OCI-LY7 (cell line): ENCODE measurements at regions not wholly inside any gene's neighbourhood (a gene's known extent, or its start where the extent isn't known, plus 50 kb on each side); places are given as distances from the start of the nearest gene placed in this dataset.
"Not testable (repeated sequence)": the region's sequence is repeated elsewhere in the genome, so short reads cannot be mapped to it uniquely, and the experiment has no call there.

Experiments used
- BruUV-seq: library from RNA; stranded (reverse); fragments of 400-500 nt; replicated peaks from 2 replicates; lab custom pipeline; 2021; lab: Mats Ljungman, UMichigan
- CTCF ChIA-PET: fragments of 300-600 bp; sonication (Branson Sonifier 250); formaldehyde crosslinking; loops from one replicate; lab custom pipeline; 2022; ENCODE audit warnings: antibody characterized with exemption; ENCODE audit not compliant: unreplicated experiment; lab: Charles Lee
- POLR2A ChIA-PET: fragments of 300-600 bp; sonication (Branson Sonifier 250); formaldehyde crosslinking; loops from one replicate; lab custom pipeline; 2022; ENCODE audit warnings: antibody characterized with exemption; lab: Charles Lee
- DNase-seq: peaks from one replicate; pipeline ENCODE4 v3.0.0-alpha.2; 2015; ENCODE audit warnings: low spot score
- H2AFZ ChIP-seq: fragments of 200-600 bp; sonication (generic), shearing (Covaris generic); 2 replicates; pipeline ENCODE4 v1.6.1; 2014; ENCODE audit warnings: mild to moderate bottlenecking, antibody characterized with exemption, low read length, moderate library complexity
- H3K27ac ChIP-seq: fragments of 200-600 bp; sonication (generic); 2 replicates; pipeline ENCODE4 v1.5.1; 2014; ENCODE audit warnings: mixed run types, low read depth, mild to moderate bottlenecking, moderate library complexity, low read length, inconsistent platforms; ENCODE audit not compliant: poor library complexity, severe bottlenecking
- H3K36me3 ChIP-seq: fragments of 200-600 bp; sonication (generic); 2 replicates; pipeline ENCODE4 v1.6.1; 2014; ENCODE audit warnings: mild to moderate bottlenecking, antibody characterized with exemption, low read length, moderate library complexity, mixed read lengths; ENCODE audit not compliant: insufficient read depth
- H3K4me1 ChIP-seq: fragments of 200-600 bp; sonication (generic); 2 replicates; pipeline ENCODE4 v1.5.1; 2014; ENCODE audit warnings: mild to moderate bottlenecking, low read length; ENCODE audit not compliant: insufficient read depth, poor library complexity, severe bottlenecking
- H3K4me2 ChIP-seq: fragments of 200-600 bp; sonication (generic); 2 replicates; pipeline ENCODE4 v1.6.1; 2014; ENCODE audit warnings: mild to moderate bottlenecking, low read length
- H3K4me3 ChIP-seq: fragments of 200-600 bp; sonication (generic); 2 replicates; pipeline ENCODE4 v1.5.1; 2014; ENCODE audit warnings: mild to moderate bottlenecking, low read depth, low read length; ENCODE audit not compliant: poor library complexity, severe bottlenecking
- H3K79me2 ChIP-seq: fragments of 200-600 bp; sonication (generic); 2 replicates; pipeline ENCODE4 v1.6.1; 2016; ENCODE audit warnings: low read depth, mild to moderate bottlenecking, low read length, moderate library complexity, mixed read lengths; ENCODE audit not compliant: insufficient read depth
- H3K9me2 ChIP-seq: fragments of 200-600 bp; sonication (generic); 2 replicates; pipeline ENCODE4 v1.6.1; 2016; ENCODE audit warnings: mild to moderate bottlenecking, low read length, mixed read lengths; ENCODE audit not compliant: insufficient read depth
- H3K9me3 ChIP-seq: fragments of 200-600 bp; sonication (generic); 2 replicates; pipeline ENCODE4 v1.6.1; 2014; ENCODE audit warnings: mild to moderate bottlenecking, mixed run types, low read length, mixed read lengths
- H4K20me1 ChIP-seq: fragments of 200-600 bp; sonication (generic); 2 replicates; pipeline ENCODE4 v1.6.1; 2014; ENCODE audit warnings: mild to moderate bottlenecking, antibody characterized with exemption, low read length, moderate library complexity, mixed read lengths; ENCODE audit not compliant: insufficient read depth
- CTCF ChIP-seq: fragments of 200-600 bp; sonication (generic); conservative IDR thresholded peaks from 2 replicates; pipeline ENCODE4 v1.5.1; 2014; ENCODE audit warnings: mild to moderate bottlenecking, antibody characterized with exemption, low read length, moderate library complexity, mixed read lengths
- EZH2phosphoT487 ChIP-seq: fragments of 200-600 bp; sonication (generic); IDR thresholded peaks from 2 replicates; pipeline ENCODE4 v1.6.1; 2018; ENCODE audit warnings: low read depth, borderline replicate concordance, mild to moderate bottlenecking, mixed run types, antibody characterized with exemption, low read length, moderate library complexity, mixed read lengths
- intact Hi-C: fragments of 100-400 bp; cut with micrococcal nuclease; formaldehyde crosslinking; loops from one replicate; pipeline ENCODE4 v1.10.0; 2022; ENCODE audit not compliant: unreplicated experiment

DNA sequence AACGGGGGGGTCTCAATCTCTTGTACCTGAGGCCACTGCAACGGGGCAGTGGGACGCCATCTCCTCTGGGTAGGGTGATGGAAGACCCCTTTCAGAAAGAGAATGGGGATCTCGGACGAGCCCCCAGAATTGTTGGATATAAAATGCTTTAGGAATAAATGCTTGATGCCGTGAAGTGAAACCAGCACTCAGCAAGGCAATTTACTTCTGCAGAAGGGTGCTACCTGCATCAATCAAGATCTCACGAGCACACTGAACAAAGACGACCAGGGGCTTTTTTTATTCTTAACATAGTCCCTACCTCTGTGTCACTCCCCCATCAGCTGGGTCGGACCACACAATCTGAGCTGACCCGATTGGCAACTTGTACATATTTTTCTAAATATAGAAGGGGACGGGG, 203.6 kb upstream of the TBX18 start:
- Histone ChIP-seq H3K27ac (no peak overlapping the region), H4K20me1 (no peaks in the 10 kb centered on the region), H3K4me1 (no peaks in the 10 kb centered on the region), H3K4me3 (no peak overlapping the region), H2AFZ (no peak overlapping the region), H3K9me3 (no peaks in the 10 kb centered on the region), H3K36me3 (no peaks in the 10 kb centered on the region), H3K9me2 (no peaks in the 10 kb centered on the region), H3K4me2 (no peak overlapping the region), H3K79me2 (no peaks in the 10 kb centered on the region)
- no peak for DNase-seq
- intact Hi-C loops: no loop called here
- POLR2A ChIA-PET: no interaction called here
- no TSS peak for BruUV-seq
- TF ChIP-seq CTCF (no peak), EZH2phosphoT487 (no peak)
- CTCF ChIA-PET: no interaction called here

DNA sequence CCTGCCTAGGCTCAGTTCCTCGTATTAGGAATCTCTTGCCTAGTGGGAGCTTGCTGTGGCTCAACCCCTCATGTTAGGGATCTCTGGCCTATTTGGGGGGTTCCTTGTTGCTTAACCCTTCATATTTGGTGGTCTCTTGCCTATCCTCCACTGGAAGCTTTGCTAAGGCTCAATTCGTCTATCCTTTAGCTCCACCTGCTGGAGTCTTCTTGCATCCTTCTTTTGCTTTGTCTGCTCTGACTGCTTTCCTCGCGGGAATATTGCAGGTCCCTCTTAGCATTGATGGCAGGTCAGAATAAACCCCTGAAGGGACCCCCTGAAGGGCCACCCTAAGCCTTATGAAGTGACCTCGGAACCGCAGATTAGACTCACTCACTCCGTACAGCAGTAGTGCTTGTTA, 203.0 kb upstream of the TBX18 start:
- H3K36me3 ChIP-seq: no peaks in the 10 kb centered on the region
- no peak overlapping the region for H3K4me2 ChIP-seq
- no peak overlapping the region for H3K4me3 ChIP-seq
- BruUV-seq: no TSS peak
- DNase-seq: peak; percentile 5
- H2AFZ ChIP-seq: no peak overlapping the region
- H3K27ac ChIP-seq: no peak overlapping the region
- H3K79me2 ChIP-seq: no peaks in the 10 kb centered on the region
- intact Hi-C loops: no loop called here
- TF ChIP-seq CTCF: peak; percentile 58
- no peak for TF ChIP-seq EZH2phosphoT487
- H4K20me1 ChIP-seq: no peaks in the 10 kb centered on the region
- no peaks in the 10 kb centered on the region for H3K4me1 ChIP-seq
- H3K9me3 ChIP-seq: no peaks in the 10 kb centered on the region
- ChIA-PET CTCF (no interaction called here), POLR2A (no interaction called here)
- H3K9me2 ChIP-seq: no peaks in the 10 kb centered on the region

- no peaks in the 10 kb centered on the region for H3K79me2 ChIP-seq
- BruUV-seq: no TSS peak
- CTCF ChIA-PET: interaction anchor here (1.0 kb wide), 1 partner anchor 16 kb away, joined by 3 read pairs; no protein-coding TSS in a partner anchor
- no peaks in the 10 kb centered on the region for H3K9me2 ChIP-seq
- no peaks in the 10 kb centered on the region for H4K20me1 ChIP-seq
- no peak overlapping the region for H2AFZ ChIP-seq
- no peaks in the 10 kb centered on the region; the same call in 1 of the 2 replicates for H3K9me3 ChIP-seq
- no peak overlapping the region for H3K4me2 ChIP-seq
- intact Hi-C loops: no loop called here
- no peak for DNase-seq
- no peaks in the 10 kb centered on the region for H3K36me3 ChIP-seq
- H3K27ac ChIP-seq: no peak overlapping the region
- no peak for TF ChIP-seq CTCF
- TF ChIP-seq EZH2phosphoT487: no peak
- POLR2A ChIA-PET: interaction anchor here (0.6 to 0.7 kb wide), 3 partner anchors 35 to 1042 kb away, joined by 3 read pairs; no protein-coding TSS in a partner anchor
- H3K4me3 ChIP-seq: no peak overlapping the region
- no peaks in the 10 kb centered on the region for H3K4me1 ChIP-seq
These were observed 188.8 kb upstream of the TBX18 start for GRCh38 chr6:84953111-84953755.

GRCh38 chr6:84944926-84945325, 180.5 kb upstream of the TBX18 start:
- H3K9me3 ChIP-seq, H3K79me2 ChIP-seq, H3K4me2 ChIP-seq, H3K4me3 ChIP-seq, intact Hi-C loops, BruUV-seq, H3K4me1 ChIP-seq, POLR2A ChIA-PET, H3K27ac ChIP-seq, H3K36me3 ChIP-seq, DNase-seq, H2AFZ ChIP-seq, CTCF ChIA-PET, H3K9me2 ChIP-seq, H4K20me1 ChIP-seq: not testable (repeated sequence)
